ENCODE measurements at regions not wholly inside any gene's neighbourhood (a gene's known extent, or its start where the extent isn't known, plus 50 kb on each side); places are given as distances from the start of the nearest gene placed in this dataset.

DNA sequence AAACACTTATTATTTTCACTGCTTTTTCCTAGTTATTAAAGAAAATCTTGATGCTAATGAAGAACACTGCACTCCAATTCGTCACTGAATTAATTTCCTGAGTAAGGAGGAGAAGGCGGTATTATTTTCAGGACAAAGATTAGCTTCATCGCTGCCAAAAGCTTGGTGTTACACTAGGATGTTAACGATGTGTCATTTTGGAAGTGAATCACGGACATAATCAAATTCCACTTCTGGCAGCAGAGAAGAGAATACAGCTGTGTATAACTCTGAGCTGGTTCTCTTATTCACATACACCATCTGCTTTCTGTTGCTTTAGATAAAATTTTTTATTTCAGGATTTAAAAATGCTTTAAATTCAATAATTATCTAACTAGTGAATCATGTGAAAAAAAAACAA lies 74.1 kb downstream of the SCG2 start:
- ChIA-PET POLR2A (no interaction called here), CTCF (no interaction called here)
- DNase-seq (ENCODE audit: extremely low spot score): no peak
- TF ChIP-seq L3MBTL2 (conservative IDR thresholded peaks at IDR 0.05) (no peak), FOXM1 (IDR thresholded peaks at IDR 0.05; ENCODE audit: borderline replicate concordance) (no peak), ZNF384 (IDR thresholded peaks at IDR 0.05) (no peak), NFRKB (IDR thresholded peaks at IDR 0.05) (no peak), ARNT (IDR thresholded peaks at IDR 0.05) (no peak), SUZ12 (IDR thresholded peaks at IDR 0.05) (no peak), SP1 (IDR thresholded peaks at IDR 0.05) (no peak), CTBP1 (IDR thresholded peaks at IDR 0.05; ENCODE audit: borderline replicate concordance) (no peak), ELF4 (IDR thresholded peaks at IDR 0.05) (no peak), LEF1 (IDR thresholded peaks at IDR 0.05; ENCODE audit: borderline replicate concordance) (no peak), TARDBP (IDR thresholded peaks at IDR 0.05) (no peak), FOXK2 (IDR thresholded peaks at IDR 0.05) (no peak), PKNOX1 (IDR thresholded peaks at IDR 0.05) (no peak), HDGF (IDR thresholded peaks at IDR 0.05; ENCODE audit: borderline replicate concordance) (no peak)

DNA sequence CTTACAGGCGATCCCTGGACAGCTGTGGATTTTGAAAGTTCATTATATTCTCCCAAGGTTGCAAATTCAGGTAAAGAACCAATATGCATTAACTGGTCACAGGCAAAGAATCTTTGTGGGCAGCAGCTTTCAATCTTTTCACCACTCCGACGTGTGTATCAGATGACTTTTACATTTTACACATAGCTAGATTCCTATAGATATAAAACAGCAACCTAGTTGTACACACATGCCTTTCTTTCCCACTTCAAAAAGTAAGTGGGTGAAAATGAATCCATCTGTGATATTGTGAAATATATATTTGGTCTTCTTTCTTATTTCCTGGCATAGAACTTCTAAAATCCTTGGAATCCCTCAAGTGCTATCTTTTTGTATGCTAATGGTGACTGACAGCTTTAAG lies 72.5 kb downstream of the SCG2 start:
- POLR2A ChIA-PET: no interaction called here
- CTCF ChIA-PET: no interaction called here
- DNase-seq (ENCODE audit: extremely low spot score): no peak
- TF ChIP-seq ARNT (IDR thresholded peaks at IDR 0.05): no peak

- TF ChIP-seq SUZ12 (IDR thresholded peaks at IDR 0.05): no peak
- ChIA-PET POLR2A (no interaction called here), CTCF (no interaction called here)
- no peak for DNase-seq (ENCODE audit: extremely low spot score)
Observed at GRCh38 chr2:223530811-223531210, 71.3 kb downstream of the SCG2 start.

GRCh38 chr2:223532161-223532560 lies 70.0 kb downstream of the SCG2 start:
- CTCF ChIA-PET: no interaction called here
- DNase-seq (ENCODE audit: extremely low spot score): no peak
- TF ChIP-seq LEF1 (IDR thresholded peaks at IDR 0.05; ENCODE audit: borderline replicate concordance): no peak
- no peak for TF ChIP-seq PKNOX1 (IDR thresholded peaks at IDR 0.05)
- TF ChIP-seq L3MBTL2 (conservative IDR thresholded peaks at IDR 0.05): no peak
- POLR2A ChIA-PET: no interaction called here

GRCh38 chr2:223532712-223533111 lies 69.4 kb downstream of the SCG2 start:
- no peak for DNase-seq (ENCODE audit: extremely low spot score)
- no peak for TF ChIP-seq HDGF (IDR thresholded peaks at IDR 0.05; ENCODE audit: borderline replicate concordance)
- TF ChIP-seq FOXA1 (IDR thresholded peaks at IDR 0.05): no peak
- no peak for TF ChIP-seq FOXM1 (IDR thresholded peaks at IDR 0.05; ENCODE audit: borderline replicate concordance)
- no peak for TF ChIP-seq ELF4 (IDR thresholded peaks at IDR 0.05)
- no peak for TF ChIP-seq ARNT (IDR thresholded peaks at IDR 0.05)
- no peak for TF ChIP-seq NFRKB (IDR thresholded peaks at IDR 0.05)
- TF ChIP-seq FOXK2 (IDR thresholded peaks at IDR 0.05): no peak
- TF ChIP-seq PKNOX1 (IDR thresholded peaks at IDR 0.05): no peak
- TF ChIP-seq CTBP1 (IDR thresholded peaks at IDR 0.05; ENCODE audit: borderline replicate concordance): no peak
- TF ChIP-seq SP1 (IDR thresholded peaks at IDR 0.05): no peak
- TF ChIP-seq ZNF384 (IDR thresholded peaks at IDR 0.05): no peak
- no peak for TF ChIP-seq L3MBTL2 (conservative IDR thresholded peaks at IDR 0.05)
- TF ChIP-seq TARDBP (IDR thresholded peaks at IDR 0.05): no peak
- no peak for TF ChIP-seq SUZ12 (IDR thresholded peaks at IDR 0.05)
- no peak for TF ChIP-seq BHLHE40 (IDR thresholded peaks at IDR 0.05; ENCODE audit: borderline replicate concordance)
- no peak for TF ChIP-seq LEF1 (IDR thresholded peaks at IDR 0.05; ENCODE audit: borderline replicate concordance)
- ChIA-PET CTCF (no interaction called here), POLR2A (no interaction called here)

- CTCF ChIA-PET: no interaction called here
- POLR2A ChIA-PET: no interaction called here
- DNase-seq (ENCODE audit: extremely low spot score): no peak
- TF ChIP-seq NFRKB (IDR thresholded peaks at IDR 0.05): no peak
- TF ChIP-seq PKNOX1 (IDR thresholded peaks at IDR 0.05): no peak
- TF ChIP-seq FOXA1 (IDR thresholded peaks at IDR 0.05): no peak
- TF ChIP-seq SP1 (IDR thresholded peaks at IDR 0.05): no peak
- no peak for TF ChIP-seq LEF1 (IDR thresholded peaks at IDR 0.05; ENCODE audit: borderline replicate concordance)
- TF ChIP-seq SUZ12 (IDR thresholded peaks at IDR 0.05): no peak
- TF ChIP-seq TARDBP (IDR thresholded peaks at IDR 0.05): no peak
- TF ChIP-seq L3MBTL2 (conservative IDR thresholded peaks at IDR 0.05): no peak
- TF ChIP-seq FOXK2 (IDR thresholded peaks at IDR 0.05): no peak
- TF ChIP-seq ARNT (IDR thresholded peaks at IDR 0.05): no peak
- no peak for TF ChIP-seq BHLHE40 (IDR thresholded peaks at IDR 0.05; ENCODE audit: borderline replicate concordance)
- TF ChIP-seq ELF4 (IDR thresholded peaks at IDR 0.05): no peak
- no peak for TF ChIP-seq HDGF (IDR thresholded peaks at IDR 0.05; ENCODE audit: borderline replicate concordance)
Observed at GRCh38 chr2:223536546-223536945, 65.6 kb downstream of the SCG2 start.

DNA sequence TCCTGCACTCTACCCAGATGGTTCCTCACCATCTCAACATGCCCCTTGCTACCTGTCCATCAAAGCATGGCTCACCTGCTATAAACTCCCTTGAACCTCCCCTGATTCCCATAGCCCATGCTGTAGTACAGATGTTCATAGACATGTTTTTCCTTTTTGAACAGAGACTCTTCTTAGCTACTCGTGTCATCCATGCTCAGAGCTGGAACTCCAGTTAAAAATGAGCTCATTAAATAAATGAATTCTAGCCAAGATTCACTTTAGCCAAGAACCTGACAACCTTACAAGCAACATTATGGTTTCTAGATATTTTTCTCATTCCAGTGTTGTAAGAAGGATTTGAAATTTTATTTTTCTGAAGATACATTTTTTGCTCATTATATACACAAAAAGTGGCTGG lies 65.0 kb downstream of the SCG2 start:
- ChIA-PET CTCF (no interaction called here), POLR2A (no interaction called here)
- TF ChIP-seq LEF1 (IDR thresholded peaks at IDR 0.05; ENCODE audit: borderline replicate concordance) (no peak), HDGF (IDR thresholded peaks at IDR 0.05; ENCODE audit: borderline replicate concordance) (no peak), PKNOX1 (IDR thresholded peaks at IDR 0.05) (no peak), TARDBP (IDR thresholded peaks at IDR 0.05) (no peak), ELF4 (IDR thresholded peaks at IDR 0.05) (no peak), ZNF384 (IDR thresholded peaks at IDR 0.05) (no peak), BHLHE40 (IDR thresholded peaks at IDR 0.05; ENCODE audit: borderline replicate concordance) (no peak), NFRKB (IDR thresholded peaks at IDR 0.05) (no peak), SUZ12 (IDR thresholded peaks at IDR 0.05) (no peak), FOXA1 (IDR thresholded peaks at IDR 0.05) (no peak), FOXK2 (IDR thresholded peaks at IDR 0.05) (no peak), CTBP1 (IDR thresholded peaks at IDR 0.05; ENCODE audit: borderline replicate concordance) (no peak), SP1 (IDR thresholded peaks at IDR 0.05) (no peak), FOXM1 (IDR thresholded peaks at IDR 0.05; ENCODE audit: borderline replicate concordance) (no peak)
- DNase-seq (ENCODE audit: extremely low spot score): no peak

All from HEK293T (cell line).